CD4-positive, alpha-beta T cell (primary cell): ENCODE measurements at regions not wholly inside any gene's neighbourhood (a gene's known extent, or its start where the extent isn't known, plus 50 kb on each side); places are given as distances from the start of the nearest gene placed in this dataset.
"Not testable (repeated sequence)": the region's sequence is repeated elsewhere in the genome, so short reads cannot be mapped to it uniquely, and the experiment has no call there.

Experiments used
- ATAC-seq: fragments of 200-7000 bp; cut with Tn5 transposase; one replicate; pipeline ENCODE4 v1.10.0; 2022; ENCODE audit warnings: mild to moderate bottlenecking; ENCODE audit not compliant: poor library complexity
- CTCF ChIA-PET: fragments of 350-600 bp; sonication (Branson Sonifier 250); formaldehyde crosslinking; loops from one replicate; lab custom pipeline; 2021; ENCODE audit warnings: antibody characterized with exemption, inconsistent platforms; lab: Charles Lee
- POLR2A ChIA-PET: fragments of 350-600 bp; sonication (Branson Sonifier 250); formaldehyde crosslinking; loops from one replicate; lab custom pipeline; 2021; ENCODE audit warnings: antibody characterized with exemption, inconsistent platforms; lab: Charles Lee
- DNase-seq, 14 experiments: peaks; one replicate each; pipeline ENCODE4 v3.0.0-alpha.2; 2013 to 2020; ENCODE audit warnings: mixed read lengths in 2 of 14
- H3K27ac ChIP-seq, 2 donors: one replicate each; pipeline versions ENCODE4 v1.5.1 to v1.7.0; 2013; ENCODE audit warnings: low read length in 2 of 2, low read depth in 1 of 2, mild to moderate bottlenecking in 1 of 2
- H3K27me3 ChIP-seq, 2 experiments: 1 replicate in 1 of 2; 2 replicates in 1 of 2; pipeline versions ENCODE4 v1.6.1 to v1.7.0; 2013; ENCODE audit warnings: low read length in 2 of 2, control low read depth in 1 of 2, mild to moderate bottlenecking in 1 of 2, moderate library complexity in 1 of 2; ENCODE audit not compliant: insufficient read depth in 2 of 2, control insufficient read depth in 1 of 2
- H3K36me3 ChIP-seq: one replicate; pipeline ENCODE4 v1.6.1; 2013; ENCODE audit warnings: low read length, control low read depth; ENCODE audit not compliant: insufficient read depth
- H3K4me1 ChIP-seq: one replicate; pipeline ENCODE4 v1.6.1; 2013; ENCODE audit warnings: low read length, control low read depth; ENCODE audit not compliant: insufficient read depth
- H3K4me3 ChIP-seq: one replicate; pipeline ENCODE4 v1.5.1; 2013; ENCODE audit warnings: mild to moderate bottlenecking, low read length, moderate library complexity
- H3K9me3 ChIP-seq, 2 experiments: 1 replicate in 1 of 2; 2 replicates in 1 of 2; pipeline versions ENCODE4 v1.6.1 to v1.7.0; 2013; ENCODE audit warnings: low read length in 2 of 2, mild to moderate bottlenecking in 2 of 2, control low read depth in 1 of 2, moderate library complexity in 1 of 2; ENCODE audit not compliant: control insufficient read depth in 1 of 2, insufficient read depth in 1 of 2
- H3K27ac Mint-ChIP-seq: one replicate; pipeline ENCODE4 v1.8.0; 2020; ENCODE audit warnings: mixed read lengths
- H3K27me3 Mint-ChIP-seq: one replicate; pipeline ENCODE4 v1.8.0; 2021; ENCODE audit warnings: mixed read lengths
- H3K36me3 Mint-ChIP-seq: one replicate; pipeline ENCODE4 v1.8.0; 2021; ENCODE audit warnings: low read depth, mixed read lengths
- H3K4me1 Mint-ChIP-seq: one replicate; pipeline ENCODE4 v1.8.0; 2021; ENCODE audit warnings: low read depth, mixed read lengths
- H3K4me3 Mint-ChIP-seq: one replicate; pipeline ENCODE4 v1.8.0; 2020; ENCODE audit warnings: mild to moderate bottlenecking, mixed read lengths
- H3K9me3 Mint-ChIP-seq: one replicate; pipeline ENCODE4 v1.8.0; 2020; ENCODE audit warnings: mixed read lengths
- intact Hi-C, 2 experiments: fragments of 100-400 bp; cut with DNase I in 1 of 2; cut with micrococcal nuclease in 1 of 2; formaldehyde crosslinking; loops; one replicate each; pipeline versions ENCODE4 v1.15.1 to v1.9.0; 2023 to 2025; cut with DNase I, micrococcal nuclease
- TF ChIP-seq, protein P1 (sequence below): fragments of 200-600 bp; IDR thresholded peaks from one replicate; pipeline ENCODE4 v1.8.0; 2022; ENCODE audit warnings: antibody characterized with exemption, mild to moderate bottlenecking

DNA sequence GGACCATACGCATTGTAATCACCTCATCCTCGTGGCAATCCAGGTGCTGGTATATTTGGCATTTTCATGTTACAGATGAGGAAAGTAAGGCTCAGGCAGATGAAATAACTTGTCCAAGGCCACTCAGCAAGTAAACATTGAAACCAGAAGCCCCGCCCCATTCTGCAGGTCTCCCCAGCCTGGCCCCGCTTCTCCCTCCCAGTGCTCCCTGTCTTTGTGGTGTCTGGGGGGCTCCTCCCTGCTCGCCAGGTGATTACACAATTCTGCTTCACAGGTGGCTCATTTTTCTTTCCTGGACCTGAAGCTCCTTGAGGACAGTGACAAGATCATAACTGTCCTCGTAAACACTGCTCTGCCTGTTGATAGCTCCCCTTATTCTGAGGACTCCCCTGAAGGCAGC is 531.5 kb upstream of the B3GAT1 start:
- Mint-ChIP-seq H3K9me3 (no peaks in the 10 kb centered on the region), H3K27ac (no peak overlapping the region), H3K4me3 (no peak overlapping the region), H3K4me1 (no peaks in the 10 kb centered on the region), H3K27me3 (peaks cover 28% of the 10 kb centered on the region), H3K36me3 (no peaks in the 10 kb centered on the region)
- no peak overlapping the region for H3K4me3 ChIP-seq
- H3K4me1 ChIP-seq: no peaks in the 10 kb centered on the region
- ATAC-seq: no peak
- no peaks in the 10 kb centered on the region for H3K9me3 ChIP-seq
- CTCF ChIA-PET: no interaction called here
- no peak overlapping the region for H3K27ac ChIP-seq
- H3K36me3 ChIP-seq: no peaks in the 10 kb centered on the region
- TF ChIP-seq, protein P1, sequence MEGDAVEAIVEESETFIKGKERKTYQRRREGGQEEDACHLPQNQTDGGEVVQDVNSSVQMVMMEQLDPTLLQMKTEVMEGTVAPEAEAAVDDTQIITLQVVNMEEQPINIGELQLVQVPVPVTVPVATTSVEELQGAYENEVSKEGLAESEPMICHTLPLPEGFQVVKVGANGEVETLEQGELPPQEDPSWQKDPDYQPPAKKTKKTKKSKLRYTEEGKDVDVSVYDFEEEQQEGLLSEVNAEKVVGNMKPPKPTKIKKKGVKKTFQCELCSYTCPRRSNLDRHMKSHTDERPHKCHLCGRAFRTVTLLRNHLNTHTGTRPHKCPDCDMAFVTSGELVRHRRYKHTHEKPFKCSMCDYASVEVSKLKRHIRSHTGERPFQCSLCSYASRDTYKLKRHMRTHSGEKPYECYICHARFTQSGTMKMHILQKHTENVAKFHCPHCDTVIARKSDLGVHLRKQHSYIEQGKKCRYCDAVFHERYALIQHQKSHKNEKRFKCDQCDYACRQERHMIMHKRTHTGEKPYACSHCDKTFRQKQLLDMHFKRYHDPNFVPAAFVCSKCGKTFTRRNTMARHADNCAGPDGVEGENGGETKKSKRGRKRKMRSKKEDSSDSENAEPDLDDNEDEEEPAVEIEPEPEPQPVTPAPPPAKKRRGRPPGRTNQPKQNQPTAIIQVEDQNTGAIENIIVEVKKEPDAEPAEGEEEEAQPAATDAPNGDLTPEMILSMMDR: no peak
- intact Hi-C loops: no loop called here
- POLR2A ChIA-PET: no interaction called here
- H3K27me3 ChIP-seq: no peaks in the 10 kb centered on the region
- DNase-seq: no peak

DNA sequence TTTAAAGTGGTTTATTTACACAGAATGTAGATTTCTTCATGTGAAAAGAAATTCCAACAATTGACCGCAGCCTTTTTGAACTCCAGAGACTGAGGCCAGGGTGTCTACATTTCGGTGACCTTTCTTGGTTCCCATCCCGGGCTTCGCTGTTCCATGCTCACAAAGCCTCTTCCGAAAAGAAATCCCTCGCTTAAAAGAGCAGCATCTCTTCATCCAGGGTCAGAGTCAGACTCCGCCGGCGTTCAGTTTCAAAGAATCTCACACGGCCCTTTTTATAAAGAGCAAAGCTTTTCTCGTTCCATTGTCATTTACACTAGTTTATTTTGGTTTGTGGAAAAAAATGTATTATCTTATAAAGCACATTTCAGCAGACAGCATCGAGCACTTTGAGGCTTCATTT is 530.6 kb upstream of the B3GAT1 start:
- POLR2A ChIA-PET: no interaction called here

DNA sequence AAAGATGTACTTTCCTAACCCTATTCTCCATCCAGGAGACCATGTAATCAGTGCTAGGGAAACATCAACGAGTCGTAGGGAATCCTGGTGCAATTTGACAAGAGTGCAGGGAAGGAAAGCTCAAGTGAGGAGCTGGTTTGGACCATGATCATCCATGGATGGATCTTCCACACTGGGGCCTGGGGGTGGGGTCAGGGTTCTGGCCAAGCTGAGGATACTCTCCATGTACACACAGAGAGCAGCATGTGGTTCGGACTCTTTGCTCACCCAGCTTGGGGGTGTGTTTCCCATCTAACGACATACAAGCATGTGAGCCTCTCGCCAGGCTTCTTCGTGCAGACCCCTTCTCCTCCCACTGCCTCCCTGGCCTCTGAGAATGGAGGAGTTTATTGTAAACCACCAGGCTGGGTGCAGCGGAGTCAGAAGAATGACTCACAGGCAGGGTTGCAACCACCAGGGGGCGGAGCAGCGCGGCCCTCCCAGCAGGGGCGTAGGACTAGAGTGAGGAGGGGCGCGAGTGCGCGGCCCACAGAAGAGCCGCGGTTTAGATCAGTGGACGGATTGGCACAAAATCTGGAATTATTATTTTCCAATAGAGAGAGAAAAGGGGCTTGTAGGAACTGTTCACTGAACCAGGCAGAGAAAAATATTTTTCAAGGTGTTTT is 530.0 kb upstream of the B3GAT1 start:
- H3K4me3 Mint-ChIP-seq, intact Hi-C loops, H3K4me1 ChIP-seq, H3K9me3 ChIP-seq, H3K36me3 ChIP-seq, CTCF ChIA-PET, H3K27me3 ChIP-seq, H3K4me1 Mint-ChIP-seq, ATAC-seq, POLR2A ChIA-PET, H3K27ac ChIP-seq, DNase-seq, H3K36me3 Mint-ChIP-seq, H3K9me3 Mint-ChIP-seq, H3K4me3 ChIP-seq, H3K27ac Mint-ChIP-seq: not testable (repeated sequence)
- peaks cover 20% of the 10 kb centered on the region for H3K27me3 Mint-ChIP-seq

More for the DNA sequence above, 530.6 kb upstream of the B3GAT1 start:
- Mint-ChIP-seq H3K27me3 (peaks cover 27% of the 10 kb centered on the region), H3K9me3 (no peaks in the 10 kb centered on the region), H3K4me1 (no peaks in the 10 kb centered on the region), H3K36me3 (no peaks in the 10 kb centered on the region), H3K27ac (no peak overlapping the region), H3K4me3 (no peak overlapping the region)
- H3K4me1 ChIP-seq: no peaks in the 10 kb centered on the region
- H3K9me3 ChIP-seq: no peaks in the 10 kb centered on the region
- TF ChIP-seq, protein P1: no peak
- CTCF ChIA-PET: no interaction called here
- intact Hi-C loops: no loop called here
- H3K27ac ChIP-seq: no peak overlapping the region
- no peaks in the 10 kb centered on the region for H3K27me3 ChIP-seq
- H3K36me3 ChIP-seq: no peaks in the 10 kb centered on the region
- ATAC-seq: no peak
- DNase-seq: no peak
- no peak overlapping the region for H3K4me3 ChIP-seq

DNA sequence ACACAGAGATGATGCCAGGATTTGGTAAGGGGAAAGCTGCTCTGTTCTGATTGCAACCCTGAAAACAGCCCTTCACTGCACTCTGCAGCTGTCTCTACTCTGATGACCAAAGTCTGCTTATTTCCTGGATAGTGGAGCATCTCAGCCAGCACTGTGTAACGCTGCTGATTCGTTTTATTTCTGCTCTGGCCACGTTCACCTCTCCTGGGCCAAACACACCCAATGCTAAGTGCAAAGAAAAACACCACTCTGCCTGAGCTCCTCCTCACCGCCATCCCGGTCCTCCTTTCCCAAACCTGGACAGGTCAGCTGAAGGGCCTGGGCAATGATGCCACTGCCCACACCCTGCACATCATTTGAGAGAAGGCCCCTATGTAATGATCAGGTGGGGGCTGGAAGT is 529.3 kb upstream of the B3GAT1 start:
- Histone ChIP-seq H3K36me3 (no peaks in the 10 kb centered on the region), H3K9me3 (no peaks in the 10 kb centered on the region), H3K27me3 (no peaks in the 10 kb centered on the region), H3K4me1 (no peaks in the 10 kb centered on the region), H3K4me3 (no peak overlapping the region), H3K27ac (no peak overlapping the region)
- DNase-seq (no peak), ATAC-seq (no peak)
- Mint-ChIP-seq H3K4me1 (no peaks in the 10 kb centered on the region), H3K27me3 (peaks cover 20% of the 10 kb centered on the region), H3K27ac (no peak overlapping the region), H3K9me3 (no peaks in the 10 kb centered on the region), H3K36me3 (no peaks in the 10 kb centered on the region), H3K4me3 (no peak overlapping the region)
- intact Hi-C loops: no loop called here
- ChIA-PET CTCF (no interaction called here), POLR2A (no interaction called here)
- TF ChIP-seq, protein P1: no peak
